ENCODE measurements at regions not wholly inside any gene's neighbourhood (a gene's known extent, or its start where the extent isn't known, plus 50 kb on each side); places are given as distances from the start of the nearest gene placed in this dataset.
"Not testable (repeated sequence)": the region's sequence is repeated elsewhere in the genome, so short reads cannot be mapped to it uniquely, and the experiment has no call there.

GRCh38 chr20:53776858-53777257, 183.2 kb upstream of the ZNF217 start:
- DNase-seq: no peak
- H3K36me3 Mint-ChIP-seq (ENCODE audit: low read depth): no peaks in the 10 kb centered on the region
- no peaks in the 10 kb centered on the region for H3K27me3 Mint-ChIP-seq
- H3K4me3 Mint-ChIP-seq: no peak overlapping the region
- no peak overlapping the region for H3K27ac Mint-ChIP-seq
- intact Hi-C loops (cut with micrococcal nuclease): no loop called here
- H3K4me1 Mint-ChIP-seq: peaks cover 7% of the 10 kb centered on the region
- no peaks in the 10 kb centered on the region for H3K9me3 Mint-ChIP-seq

- intact Hi-C loops (cut with micrococcal nuclease): loop anchor here (5.0 kb wide), 1 partner anchor 118 kb away; no protein-coding TSS in a partner anchor
- H3K4me3 Mint-ChIP-seq: no peak overlapping the region
- H3K27me3 Mint-ChIP-seq: no peaks in the 10 kb centered on the region
- H3K4me1 Mint-ChIP-seq: peaks cover 7% of the 10 kb centered on the region
- H3K27ac Mint-ChIP-seq: no peak overlapping the region
- H3K36me3 Mint-ChIP-seq (ENCODE audit: low read depth): no peaks in the 10 kb centered on the region
- DNase-seq: no peak
- H3K9me3 Mint-ChIP-seq: no peaks in the 10 kb centered on the region
These were observed 181.0 kb upstream of the ZNF217 start for GRCh38 chr20:53774461-53775203.

GRCh38 chr20:53773792-53774401, 180.3 kb upstream of the ZNF217 start:
- Mint-ChIP-seq H3K27ac (no peak overlapping the region), H3K9me3 (no peaks in the 10 kb centered on the region), H3K27me3 (no peaks in the 10 kb centered on the region), H3K4me3 (no peak overlapping the region), H3K36me3 (ENCODE audit: low read depth) (no peaks in the 10 kb centered on the region), H3K4me1 (peaks cover 7% of the 10 kb centered on the region)
- no peak for DNase-seq
- intact Hi-C loops (cut with micrococcal nuclease): loop anchor here (5.0 kb wide), 1 partner anchor 118 kb away; no protein-coding TSS in a partner anchor

GRCh38 chr20:53773066-53773791, 179.6 kb upstream of the ZNF217 start:
- H3K4me1 Mint-ChIP-seq: peaks cover 11% of the 10 kb centered on the region
- H3K27ac Mint-ChIP-seq; DNase-seq; H3K36me3 Mint-ChIP-seq (ENCODE audit: low read depth); H3K9me3 Mint-ChIP-seq; H3K27me3 Mint-ChIP-seq; H3K4me3 Mint-ChIP-seq: not testable (repeated sequence)
- intact Hi-C loops (cut with micrococcal nuclease): loop anchor here (5.0 kb wide), 1 partner anchor 119 kb away; no protein-coding TSS in a partner anchor

- H3K4me3 Mint-ChIP-seq: no peak overlapping the region
- no peaks in the 10 kb centered on the region for H3K36me3 Mint-ChIP-seq (ENCODE audit: low read depth)
- H3K27ac Mint-ChIP-seq: no peak overlapping the region
- H3K4me1 Mint-ChIP-seq: peaks cover 13% of the 10 kb centered on the region
- no peaks in the 10 kb centered on the region for H3K9me3 Mint-ChIP-seq
- H3K27me3 Mint-ChIP-seq: no peaks in the 10 kb centered on the region
- intact Hi-C loops (cut with micrococcal nuclease): no loop called here
- DNase-seq: no peak
These were observed 175.4 kb upstream of the ZNF217 start for GRCh38 chr20:53769041-53769440.

GRCh38 chr20:53768329-53768728, 174.7 kb upstream of the ZNF217 start:
- Mint-ChIP-seq H3K4me3 (no peak overlapping the region), H3K4me1 (peaks cover 11% of the 10 kb centered on the region), H3K27me3 (no peaks in the 10 kb centered on the region), H3K27ac (no peak overlapping the region), H3K36me3 (ENCODE audit: low read depth) (no peaks in the 10 kb centered on the region), H3K9me3 (no peaks in the 10 kb centered on the region)
- intact Hi-C loops (cut with micrococcal nuclease): no loop called here
- no peak for DNase-seq

GRCh38 chr20:53767206-53767930, 173.7 kb upstream of the ZNF217 start:
- intact Hi-C loops (cut with micrococcal nuclease): no loop called here
- Mint-ChIP-seq H3K27me3 (no peaks in the 10 kb centered on the region), H3K9me3 (no peaks in the 10 kb centered on the region), H3K36me3 (ENCODE audit: low read depth) (no peaks in the 10 kb centered on the region), H3K4me1 (peaks cover 11% of the 10 kb centered on the region), H3K27ac (no peak overlapping the region), H3K4me3 (no peak overlapping the region)
- peak; percentile 73 for DNase-seq

GRCh38 chr20:53764415-53764800, 170.8 kb upstream of the ZNF217 start:
- Mint-ChIP-seq H3K36me3 (ENCODE audit: low read depth) (no peaks in the 10 kb centered on the region), H3K4me1 (peaks cover 11% of the 10 kb centered on the region), H3K27me3 (no peaks in the 10 kb centered on the region), H3K4me3 (no peak overlapping the region), H3K9me3 (no peaks in the 10 kb centered on the region), H3K27ac (no peak overlapping the region)
- intact Hi-C loops (cut with micrococcal nuclease): no loop called here
- DNase-seq: no peak

- Mint-ChIP-seq H3K9me3 (no peaks in the 10 kb centered on the region), H3K4me1 (peaks cover 11% of the 10 kb centered on the region), H3K27ac (no peak overlapping the region), H3K36me3 (ENCODE audit: low read depth) (no peaks in the 10 kb centered on the region), H3K4me3 (no peak overlapping the region), H3K27me3 (no peaks in the 10 kb centered on the region)
- intact Hi-C loops (cut with micrococcal nuclease): no loop called here
- no peak for DNase-seq
These were observed 170.2 kb upstream of the ZNF217 start for GRCh38 chr20:53763707-53764414.

- intact Hi-C loops (cut with micrococcal nuclease); H3K4me1 Mint-ChIP-seq; H3K9me3 Mint-ChIP-seq; DNase-seq; H3K4me3 Mint-ChIP-seq; H3K27ac Mint-ChIP-seq; H3K36me3 Mint-ChIP-seq (ENCODE audit: low read depth); H3K27me3 Mint-ChIP-seq: not testable (repeated sequence)
These were observed 168.8 kb upstream of the ZNF217 start for GRCh38 chr20:53762423-53762798.

GRCh38 chr20:53760025-53760441, 166.4 kb upstream of the ZNF217 start:
- DNase-seq: no peak
- no peak overlapping the region for H3K27ac Mint-ChIP-seq
- no peaks in the 10 kb centered on the region for H3K36me3 Mint-ChIP-seq (ENCODE audit: low read depth)
- H3K4me3 Mint-ChIP-seq: no peak overlapping the region
- intact Hi-C loops (cut with micrococcal nuclease): no loop called here
- no peaks in the 10 kb centered on the region for H3K9me3 Mint-ChIP-seq
- peaks cover 17% of the 10 kb centered on the region for H3K4me1 Mint-ChIP-seq
- no peaks in the 10 kb centered on the region for H3K27me3 Mint-ChIP-seq

- H3K9me3 Mint-ChIP-seq: no peaks in the 10 kb centered on the region
These were observed 163.9 kb upstream of the ZNF217 start for GRCh38 chr20:53757472-53757913.

More at GRCh38 chr20:53757472-53757913, 163.9 kb upstream of the ZNF217 start:
- Mint-ChIP-seq H3K4me3 (no peak overlapping the region), H3K27me3 (no peaks in the 10 kb centered on the region), H3K36me3 (ENCODE audit: low read depth) (no peaks in the 10 kb centered on the region), H3K4me1 (peaks cover 41% of the 10 kb centered on the region), H3K27ac (no peak overlapping the region)
- DNase-seq: no peak
- intact Hi-C loops (cut with micrococcal nuclease): no loop called here

Measured in activated CD4-positive, alpha-beta T cell treated with anti-CD3 and anti-CD28 coated beads, Interleukin-2, amount 10 ng/mL, durations not matched to agents 24 days and 14 days (primary cell).